HG02938 (cell line): ENCODE measurements at regions not wholly inside any gene's neighbourhood (a gene's known extent, or its start where the extent isn't known, plus 50 kb on each side); places are given as distances from the start of the nearest gene placed in this dataset.

Experiments
- ATAC-seq: cut with Tn5 transposase; IDR thresholded peaks from one replicate; pipeline ENCODE4 v1.9.1; 2021; ENCODE audit warnings: mild to moderate bottlenecking, moderate library complexity; ENCODE audit not compliant: unreplicated experiment

GRCh38 chr16:64892835-64893785 lies 228.8 kb downstream of the CDH11 start:
- no peak for ATAC-seq

GRCh38 chr16:64889446-64889845 lies 232.4 kb downstream of the CDH11 start:
- no peak for ATAC-seq

- no peak for ATAC-seq
Observed at GRCh38 chr16:64887651-64888050, 234.2 kb downstream of the CDH11 start.

- ATAC-seq, result no peak
Observed at GRCh38 chr16:64882078-64882784, 239.6 kb downstream of the CDH11 start.

GRCh38 chr16:64880994-64881393 lies 240.9 kb downstream of the CDH11 start:
- ATAC-seq, result no peak

- ATAC-seq, result no peak
Observed at GRCh38 chr16:64880006-64880405, 241.9 kb downstream of the CDH11 start.

GRCh38 chr16:64878940-64879339 lies 242.9 kb downstream of the CDH11 start:
- no peak for ATAC-seq

GRCh38 chr16:64872101-64872500 lies 249.8 kb downstream of the CDH11 start:
- no peak for ATAC-seq

- no peak for ATAC-seq
Observed at GRCh38 chr16:64870859-64871258, 251.0 kb downstream of the CDH11 start.

- ATAC-seq, result no peak
Observed at GRCh38 chr16:64869781-64870180, 252.1 kb downstream of the CDH11 start.

GRCh38 chr16:64866021-64866420 lies 255.8 kb downstream of the CDH11 start:
- ATAC-seq, result no peak

- no peak for ATAC-seq
Observed at GRCh38 chr16:64865069-64865696, 256.7 kb downstream of the CDH11 start.

- no peak for ATAC-seq
Observed at GRCh38 chr16:64864232-64864809, 257.5 kb downstream of the CDH11 start.

GRCh38 chr16:64858076-64858475 lies 263.8 kb downstream of the CDH11 start:
- no peak for ATAC-seq

- ATAC-seq, result no peak
Observed at GRCh38 chr16:64857411-64857810, 264.5 kb downstream of the CDH11 start.

GRCh38 chr16:64853551-64853950 lies 268.3 kb downstream of the CDH11 start:
- ATAC-seq, result no peak

GRCh38 chr16:64846966-64847365 lies 274.9 kb downstream of the CDH11 start:
- no peak for ATAC-seq

GRCh38 chr16:64845071-64845470 lies 276.8 kb downstream of the CDH11 start:
- ATAC-seq, result no peak

GRCh38 chr16:64841482-64841881 lies 280.4 kb downstream of the CDH11 start:
- no peak for ATAC-seq

- ATAC-seq, result no peak
Observed at GRCh38 chr16:64841071-64841470, 280.8 kb downstream of the CDH11 start.

GRCh38 chr16:64830653-64831052 lies 291.2 kb downstream of the CDH11 start:
- ATAC-seq, result no peak
